ENCODE measurements at regions not wholly inside any gene's neighbourhood (a gene's known extent, or its start where the extent isn't known, plus 50 kb on each side); places are given as distances from the start of the nearest gene placed in this dataset.

DNA sequence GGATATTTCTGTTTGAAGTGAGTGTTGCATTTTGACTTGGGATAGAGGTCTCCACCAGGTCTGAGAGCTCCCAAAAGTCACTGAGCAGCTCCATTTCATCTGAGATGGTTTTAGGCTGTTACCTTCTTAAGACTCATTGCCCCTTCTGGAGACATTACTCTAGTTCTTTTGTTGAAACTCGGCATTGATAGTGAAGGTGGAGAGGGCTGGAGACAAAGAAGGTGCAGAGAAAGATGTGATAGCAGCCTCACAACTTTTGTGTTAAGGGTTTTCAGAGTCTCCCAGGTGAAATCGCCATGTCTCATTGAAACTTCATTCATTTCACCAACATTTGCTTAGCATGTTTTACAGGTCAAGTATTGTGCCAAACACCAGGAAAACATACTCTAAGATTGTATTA is 219.6 kb downstream of the INSIG2 start:
- no peak overlapping the region for H3K27ac ChIP-seq (ENCODE audit: low read length)
- TF ChIP-seq EP300 (conservative IDR thresholded peaks at IDR 0.05; ENCODE audit: poor library complexity, severe bottlenecking) (no peak), RAD21 (conservative IDR thresholded peaks at IDR 0.05) (no peak), MXI1 (conservative IDR thresholded peaks at IDR 0.05; ENCODE audit: poor library complexity, severe bottlenecking) (no peak), POLR2AphosphoS5 (IDR thresholded peaks at IDR 0.05) (no peak), EZH2 (IDR thresholded peaks at IDR 0.05; ENCODE audit: borderline replicate concordance, insufficient read depth, low read length, poor library complexity, severe bottlenecking) (no peak), SMC3 (conservative IDR thresholded peaks at IDR 0.05; ENCODE audit: poor library complexity) (no peak)
- TF ChIP-seq, protein P1, sequence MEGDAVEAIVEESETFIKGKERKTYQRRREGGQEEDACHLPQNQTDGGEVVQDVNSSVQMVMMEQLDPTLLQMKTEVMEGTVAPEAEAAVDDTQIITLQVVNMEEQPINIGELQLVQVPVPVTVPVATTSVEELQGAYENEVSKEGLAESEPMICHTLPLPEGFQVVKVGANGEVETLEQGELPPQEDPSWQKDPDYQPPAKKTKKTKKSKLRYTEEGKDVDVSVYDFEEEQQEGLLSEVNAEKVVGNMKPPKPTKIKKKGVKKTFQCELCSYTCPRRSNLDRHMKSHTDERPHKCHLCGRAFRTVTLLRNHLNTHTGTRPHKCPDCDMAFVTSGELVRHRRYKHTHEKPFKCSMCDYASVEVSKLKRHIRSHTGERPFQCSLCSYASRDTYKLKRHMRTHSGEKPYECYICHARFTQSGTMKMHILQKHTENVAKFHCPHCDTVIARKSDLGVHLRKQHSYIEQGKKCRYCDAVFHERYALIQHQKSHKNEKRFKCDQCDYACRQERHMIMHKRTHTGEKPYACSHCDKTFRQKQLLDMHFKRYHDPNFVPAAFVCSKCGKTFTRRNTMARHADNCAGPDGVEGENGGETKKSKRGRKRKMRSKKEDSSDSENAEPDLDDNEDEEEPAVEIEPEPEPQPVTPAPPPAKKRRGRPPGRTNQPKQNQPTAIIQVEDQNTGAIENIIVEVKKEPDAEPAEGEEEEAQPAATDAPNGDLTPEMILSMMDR (IDR thresholded peaks at IDR 0.05; ENCODE audit: poor library complexity, severe bottlenecking) = no peak
- TF ChIP-seq, protein P2, sequence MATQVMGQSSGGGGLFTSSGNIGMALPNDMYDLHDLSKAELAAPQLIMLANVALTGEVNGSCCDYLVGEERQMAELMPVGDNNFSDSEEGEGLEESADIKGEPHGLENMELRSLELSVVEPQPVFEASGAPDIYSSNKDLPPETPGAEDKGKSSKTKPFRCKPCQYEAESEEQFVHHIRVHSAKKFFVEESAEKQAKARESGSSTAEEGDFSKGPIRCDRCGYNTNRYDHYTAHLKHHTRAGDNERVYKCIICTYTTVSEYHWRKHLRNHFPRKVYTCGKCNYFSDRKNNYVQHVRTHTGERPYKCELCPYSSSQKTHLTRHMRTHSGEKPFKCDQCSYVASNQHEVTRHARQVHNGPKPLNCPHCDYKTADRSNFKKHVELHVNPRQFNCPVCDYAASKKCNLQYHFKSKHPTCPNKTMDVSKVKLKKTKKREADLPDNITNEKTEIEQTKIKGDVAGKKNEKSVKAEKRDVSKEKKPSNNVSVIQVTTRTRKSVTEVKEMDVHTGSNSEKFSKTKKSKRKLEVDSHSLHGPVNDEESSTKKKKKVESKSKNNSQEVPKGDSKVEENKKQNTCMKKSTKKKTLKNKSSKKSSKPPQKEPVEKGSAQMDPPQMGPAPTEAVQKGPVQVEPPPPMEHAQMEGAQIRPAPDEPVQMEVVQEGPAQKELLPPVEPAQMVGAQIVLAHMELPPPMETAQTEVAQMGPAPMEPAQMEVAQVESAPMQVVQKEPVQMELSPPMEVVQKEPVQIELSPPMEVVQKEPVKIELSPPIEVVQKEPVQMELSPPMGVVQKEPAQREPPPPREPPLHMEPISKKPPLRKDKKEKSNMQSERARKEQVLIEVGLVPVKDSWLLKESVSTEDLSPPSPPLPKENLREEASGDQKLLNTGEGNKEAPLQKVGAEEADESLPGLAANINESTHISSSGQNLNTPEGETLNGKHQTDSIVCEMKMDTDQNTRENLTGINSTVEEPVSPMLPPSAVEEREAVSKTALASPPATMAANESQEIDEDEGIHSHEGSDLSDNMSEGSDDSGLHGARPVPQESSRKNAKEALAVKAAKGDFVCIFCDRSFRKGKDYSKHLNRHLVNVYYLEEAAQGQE (IDR thresholded peaks at IDR 0.05; ENCODE audit: borderline replicate concordance) = no peak
- H3K4me2 ChIP-seq (ENCODE audit: low read length) = no peak overlapping the region
- H3K9me2 ChIP-seq (ENCODE audit: insufficient read depth, low read length) = no peaks in the 10 kb centered on the region
- H4K20me1 ChIP-seq (ENCODE audit: insufficient read depth) = no peaks in the 10 kb centered on the region
- no peak overlapping the region for H3K4me3 ChIP-seq (ENCODE audit: low read length)
- no peaks in the 10 kb centered on the region for H3K79me2 ChIP-seq (replicated peaks; ENCODE audit: insufficient read depth, low read length)
- H3K36me3 ChIP-seq (ENCODE audit: insufficient read depth, low read length) = no peaks in the 10 kb centered on the region
- no peak overlapping the region for H3K9ac ChIP-seq (ENCODE audit: low read length)
- no peak overlapping the region for H2AFZ ChIP-seq (ENCODE audit: low read depth, low read length)
- H3K9me3 ChIP-seq (ENCODE audit: low read length) = no peaks in the 10 kb centered on the region
- no peaks in the 10 kb centered on the region for H3F3A ChIP-seq (ENCODE audit: insufficient read depth, low read length, poor library complexity, severe bottlenecking)
- peaks cover 16% of the 10 kb centered on the region for H3K27me3 ChIP-seq (ENCODE audit: insufficient read depth, low read depth, low read length)

DNA sequence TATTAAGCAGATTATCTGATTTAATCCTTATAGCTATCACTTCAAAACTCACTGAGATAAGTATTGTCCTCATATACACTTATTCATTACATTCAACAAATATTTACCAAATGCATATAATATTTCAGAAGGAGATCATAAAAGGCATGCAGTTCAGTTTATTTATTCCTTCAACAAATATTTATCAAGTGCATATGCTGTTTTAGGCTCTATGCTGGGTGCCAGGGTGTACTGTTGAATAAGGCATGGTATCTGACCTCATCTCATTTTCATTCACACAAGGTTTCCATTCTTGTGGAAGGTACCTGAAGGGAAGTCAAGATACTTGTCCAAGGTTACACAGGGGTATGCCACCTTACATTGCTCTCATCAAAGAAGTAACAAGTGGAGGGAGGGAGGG is 213.0 kb downstream of the INSIG2 start:
- no peak for TF ChIP-seq RAD21 (conservative IDR thresholded peaks at IDR 0.05)
- no peak for TF ChIP-seq EP300 (conservative IDR thresholded peaks at IDR 0.05; ENCODE audit: poor library complexity, severe bottlenecking)
- no peak for TF ChIP-seq TAF1 (IDR thresholded peaks at IDR 0.05; ENCODE audit: low read depth)
- TF ChIP-seq SMC3 (conservative IDR thresholded peaks at IDR 0.05; ENCODE audit: poor library complexity) = no peak
- TF ChIP-seq, protein P2 (IDR thresholded peaks at IDR 0.05; ENCODE audit: borderline replicate concordance) = no peak
- TF ChIP-seq, protein P1 (IDR thresholded peaks at IDR 0.05; ENCODE audit: poor library complexity, severe bottlenecking) = no peak
- TF ChIP-seq POLR2AphosphoS5 (IDR thresholded peaks at IDR 0.05) = no peak
- TF ChIP-seq EZH2 (IDR thresholded peaks at IDR 0.05; ENCODE audit: borderline replicate concordance, insufficient read depth, low read length, poor library complexity, severe bottlenecking) = no peak
- TF ChIP-seq MXI1 (conservative IDR thresholded peaks at IDR 0.05; ENCODE audit: poor library complexity, severe bottlenecking) = no peak
- Histone ChIP-seq H3K36me3 (ENCODE audit: insufficient read depth, low read length) (no peaks in the 10 kb centered on the region), H3K9me2 (ENCODE audit: insufficient read depth, low read length) (no peaks in the 10 kb centered on the region), H3K4me3 (ENCODE audit: low read length) (no peak overlapping the region), H3K9me3 (ENCODE audit: low read length) (no peaks in the 10 kb centered on the region), H3F3A (ENCODE audit: insufficient read depth, low read length, poor library complexity, severe bottlenecking) (no peaks in the 10 kb centered on the region), H3K79me2 (replicated peaks; ENCODE audit: insufficient read depth, low read length) (no peaks in the 10 kb centered on the region), H3K27ac (ENCODE audit: low read length) (no peak overlapping the region), H4K20me1 (ENCODE audit: insufficient read depth) (no peaks in the 10 kb centered on the region), H2AFZ (ENCODE audit: low read depth, low read length) (no peak overlapping the region), H3K9ac (ENCODE audit: low read length) (no peak overlapping the region), H3K27me3 (ENCODE audit: insufficient read depth, low read depth, low read length) (no peaks in the 10 kb centered on the region), H3K4me2 (ENCODE audit: low read length) (no peak overlapping the region)
